Fibroblast of lung (primary cell): ENCODE measurements at regions not wholly inside any gene's neighbourhood (a gene's known extent, or its start where the extent isn't known, plus 50 kb on each side); places are given as distances from the start of the nearest gene placed in this dataset.

Source experiments
- CTCF ChIP-seq, 2 donors: IDR thresholded peaks in 1 of 2; conservative IDR thresholded peaks in 1 of 2; 1 replicate in 1 of 2; 2 replicates in 1 of 2; pipeline ENCODE4 v1.5.1; 2011 to 2012; ENCODE audit warnings: low read length in 2 of 2, control low read depth in 1 of 2, inconsistent platforms in 1 of 2, low read depth in 1 of 2, mild to moderate bottlenecking in 1 of 2
- EZH2 ChIP-seq: IDR thresholded peaks from 2 replicates; pipeline ENCODE4 v1.5.1; 2012; ENCODE audit warnings: low read length, control low read depth, mild to moderate bottlenecking; ENCODE audit errors: missing control alignments

GRCh38 chr16:75931043-75931442 is 204.8 kb upstream of the CPHXL start:
- TF ChIP-seq CTCF (conservative IDR thresholded peaks at IDR 0.05 in 1 of 2, IDR thresholded peaks at IDR 0.05 in 1 of 2; ENCODE audit: low read depth in 1 of 2, low read length in 2 of 2) (no peak), EZH2 (no peak)
